GM12878 (cell line): ENCODE measurements at regions not wholly inside any gene's neighbourhood (a gene's known extent, or its start where the extent isn't known, plus 50 kb on each side); places are given as distances from the start of the nearest gene placed in this dataset.

Source experiments
- ATAC-seq: fragments of 200-7000 bp; cut with Tn5 transposase; 3 replicates; pipeline ENCODE4 v1.9.1; 2020; ENCODE audit warnings: mild to moderate bottlenecking, moderate library complexity
- BruUV-seq: library from RNA; stranded (reverse); fragments of 400-500 nt; replicated peaks from 2 replicates; lab custom pipeline; 2021; lab: Mats Ljungman, UMichigan
- CTCF ChIA-PET: fragments of 300-600 bp; sonication (Branson Sonifier 250); formaldehyde crosslinking; extraction: SDS; loops from one replicate; lab custom pipeline; 2021; ENCODE audit warnings: inconsistent platforms; lab: Yijun Ruan, JAX
- POLR2A ChIA-PET: fragments of 350-600 bp; formaldehyde crosslinking; extraction: SDS; loops from one replicate; lab custom pipeline; 2021; ENCODE audit warnings: inconsistent platforms; lab: Charles Lee
- RAD21 ChIA-PET: fragments of 300-600 bp; sonication (Branson Sonifier 250); formaldehyde crosslinking; loops from one replicate; lab custom pipeline; 2023; ENCODE audit warnings: antibody characterized with exemption; ENCODE audit not compliant: unreplicated experiment; lab: Charles Lee
- SMC1A ChIA-PET: fragments of 300-600 bp; sonication (Branson Sonifier 250); formaldehyde crosslinking; loops from one replicate; lab custom pipeline; 2023; ENCODE audit not compliant: unreplicated experiment, uncharacterized antibody; lab: Charles Lee
- DNase-seq: peaks from one replicate; pipeline ENCODE4 v3.0.0-alpha.2; 2011; ENCODE audit warnings: low read depth, low spot score
- FAIRE-seq: peaks from 3 replicates; lab custom pipeline; 2011; peaks lifted over from hg19 to GRCh38; lab: Jason Lieb, UNC
- H2AFZ ChIP-seq: 2 replicates; pipeline ENCODE4 v1.6.0; 2011; ENCODE audit warnings: low read depth, low read length, control low read depth; ENCODE audit not compliant: control insufficient read depth
- H3K27ac ChIP-seq: 2 replicates; pipeline ENCODE4 v1.5.1; 2011; ENCODE audit warnings: control low read depth; ENCODE audit not compliant: control insufficient read depth, insufficient read depth
- H3K27me3 ChIP-seq, 2 experiments: replicated peaks in 1 of 2; 2 replicates each; pipeline versions ENCODE4 v1.6.0 to v1.6.1; 2011; ENCODE audit warnings: low read length in 1 of 2; ENCODE audit not compliant: control insufficient read depth in 2 of 2, insufficient read depth in 2 of 2
- H3K36me3 ChIP-seq, 2 experiments: 2 replicates each; pipeline ENCODE4 v1.5.1; 2011; ENCODE audit warnings: low read length in 1 of 2; ENCODE audit not compliant: control insufficient read depth in 2 of 2, insufficient read depth in 2 of 2
- H3K4me1 ChIP-seq: 2 replicates; pipeline ENCODE4 v1.6.1; 2011; ENCODE audit warnings: mild to moderate bottlenecking, low read length, moderate library complexity, mixed read lengths; ENCODE audit not compliant: control insufficient read depth, insufficient read depth
- H3K4me2 ChIP-seq: 2 replicates; pipeline ENCODE4 v1.6.0; 2011; ENCODE audit warnings: control low read depth; ENCODE audit not compliant: control insufficient read depth, insufficient read depth
- H3K4me3 ChIP-seq: fragments of 200-600 bp; sonication (generic); 2 replicates; pipeline ENCODE4 v1.5.1; 2016
- H3K79me2 ChIP-seq: 2 replicates; pipeline ENCODE4 v1.6.0; 2011; ENCODE audit warnings: low read length; ENCODE audit not compliant: control insufficient read depth, insufficient read depth
- H3K9ac ChIP-seq: 2 replicates; pipeline ENCODE4 v1.8.0; 2011; ENCODE audit warnings: low read length, control low read depth, mixed read lengths; ENCODE audit not compliant: control insufficient read depth, insufficient read depth
- H3K9me3 ChIP-seq: replicated peaks from 3 replicates; pipeline ENCODE4 v1.5.1; 2011; ENCODE audit warnings: mild to moderate bottlenecking, low read length; ENCODE audit not compliant: control insufficient read depth, insufficient read depth
- H4K20me1 ChIP-seq: 2 replicates; pipeline ENCODE4 v1.6.0; 2011; ENCODE audit not compliant: control insufficient read depth, insufficient read depth
- ATF7 ChIP-seq: fragments of 450-650 bp; IDR thresholded peaks from 2 replicates; pipeline ENCODE4 v1.6.1; 2016; ENCODE audit warnings: low read depth, mild to moderate bottlenecking
- FOXK2 ChIP-seq: fragments of 450-650 bp; IDR thresholded peaks from 2 replicates; pipeline ENCODE4 v1.6.1; 2017; ENCODE audit warnings: mild to moderate bottlenecking, moderate library complexity
- IRF4 ChIP-seq: IDR thresholded peaks from 2 replicates; pipeline ENCODE4 v1.6.1; 2011; ENCODE audit warnings: low read depth, low read length
- KDM1A ChIP-seq: fragments of 200-600 bp; sonication (generic); IDR thresholded peaks from 2 replicates; pipeline ENCODE4 v1.6.1; 2016; ENCODE audit warnings: borderline replicate concordance
- MEF2A ChIP-seq: IDR thresholded peaks from 2 replicates; pipeline ENCODE4 v1.6.1; 2011; ENCODE audit warnings: low read depth, mild to moderate bottlenecking, low read length, moderate library complexity; ENCODE audit not compliant: insufficient read depth
- MLLT1 ChIP-seq: fragments of 450-650 bp; IDR thresholded peaks from 2 replicates; pipeline ENCODE4 v1.6.1; 2016; ENCODE audit warnings: mild to moderate bottlenecking
- NFXL1 ChIP-seq: fragments of 450-650 bp; IDR thresholded peaks from 2 replicates; pipeline ENCODE4 v1.6.1; 2017; ENCODE audit warnings: antibody characterized with exemption, mild to moderate bottlenecking, borderline replicate concordance
- NR2F1 ChIP-seq: fragments of 450-650 bp; conservative IDR thresholded peaks from 2 replicates; pipeline ENCODE4 v1.6.1; 2017; ENCODE audit warnings: mild to moderate bottlenecking
- PAX5 ChIP-seq: IDR thresholded peaks from 2 replicates; pipeline ENCODE4 v1.6.1; 2011; ENCODE audit warnings: low read depth, low read length, borderline replicate concordance
- RFX5 ChIP-seq: IDR thresholded peaks from 2 replicates; pipeline ENCODE4 v1.6.1; 2011; ENCODE audit warnings: low read depth, low read length, improper control_type of control experiment
- SP1 ChIP-seq: IDR thresholded peaks from one replicate; pipeline ENCODE4 v1.6.1; 2011; ENCODE audit warnings: low read depth, low read length
- SPI1 ChIP-seq: IDR thresholded peaks from 2 replicates; pipeline ENCODE4 v1.6.1; 2011; ENCODE audit warnings: low read depth, mild to moderate bottlenecking, low read length, moderate library complexity, borderline replicate concordance; ENCODE audit not compliant: insufficient read depth
- SRF ChIP-seq, 2 experiments: IDR thresholded peaks; 2 replicates each; pipeline ENCODE4 v1.6.1; 2011; ENCODE audit warnings: low read depth in 2 of 2, low read length in 2 of 2, mild to moderate bottlenecking in 1 of 2, moderate library complexity in 1 of 2
- WGBS: methylation state at CpG from one replicate; pipeline ENCODE4 v1.1.6; 2016; ENCODE audit warnings: low lambda C conversion rate; ENCODE audit not compliant: insufficient replicate concordance, insufficient coverage; ENCODE audit errors: missing lambda C conversion rate; 5-methylcytosine and 5-hydroxymethylcytosine counted together
- in situ Hi-C: fragments of 300-500 bp; cut with MboI; formaldehyde crosslinking; loops from 9 replicates; pipeline ENCODE4 v1.14.3; 2018; ENCODE audit warnings: mixed read lengths
- intact Hi-C: fragments of 100-400 bp; cut with micrococcal nuclease; formaldehyde crosslinking; loops from one replicate; pipeline ENCODE4 v1.14.2; 2022; ENCODE audit not compliant: unreplicated experiment

- SMC1A ChIA-PET = no interaction called here
- RAD21 ChIA-PET = no interaction called here
- POLR2A ChIA-PET = no interaction called here
- no peak for FAIRE-seq
- in situ Hi-C loops (no loop called here), intact Hi-C loops (no loop called here)
- no peaks in the 10 kb centered on the region for H4K20me1 ChIP-seq
- no peaks in the 10 kb centered on the region for H3K36me3 ChIP-seq
- no peak overlapping the region for H2AFZ ChIP-seq
- no peaks in the 10 kb centered on the region for H3K4me1 ChIP-seq
- H3K27me3 ChIP-seq = no peaks in the 10 kb centered on the region
- no peak overlapping the region for H3K27ac ChIP-seq
- H3K9me3 ChIP-seq = no peaks in the 10 kb centered on the region; the same call in 2 of the 3 replicates
- H3K9ac ChIP-seq = no peak overlapping the region
- no peaks in the 10 kb centered on the region for H3K79me2 ChIP-seq
- TF ChIP-seq RFX5 = no peak
- TF ChIP-seq SP1 = no peak
- TF ChIP-seq FOXK2 = no peak
- TF ChIP-seq KDM1A = no peak
- no peak for TF ChIP-seq MLLT1
- no peak for TF ChIP-seq IRF4
- no peak for TF ChIP-seq SRF (IDR thresholded peaks at IDR 0.05; ENCODE audit: low read depth in 2 of 2, low read length in 2 of 2)
- TF ChIP-seq ATF7 = no peak
- no TSS peak for BruUV-seq
- no peak overlapping the region for H3K4me2 ChIP-seq
- no peak overlapping the region for H3K4me3 ChIP-seq
- no peak for ATAC-seq
- CTCF ChIA-PET = no interaction called here
- DNase-seq = no peak
These were observed 90.7 kb upstream of the FNDC3A start for GRCh38 chr13:48885027-48885395.

- CTCF ChIA-PET = no interaction called here
- WGBS = 67% methylated on average over 5 of the region's 5 CpGs
- in situ Hi-C loops = no loop called here
- POLR2A ChIA-PET = no interaction called here
- ATAC-seq = no peak
- H3K4me3 ChIP-seq = no peak overlapping the region
- H3K36me3 ChIP-seq = no peaks in the 10 kb centered on the region
- H3K27ac ChIP-seq = no peak overlapping the region
- no peak for TF ChIP-seq MEF2A
- TF ChIP-seq NFXL1 = no peak
- no peak for TF ChIP-seq PAX5
- no peak for TF ChIP-seq SPI1
- TF ChIP-seq NR2F1 = no peak
- FAIRE-seq = no peak
- SMC1A ChIA-PET = no interaction called here
- no peaks in the 10 kb centered on the region for H3K79me2 ChIP-seq
- H4K20me1 ChIP-seq = no peaks in the 10 kb centered on the region
- H3K9me3 ChIP-seq = no peaks in the 10 kb centered on the region
- no peak overlapping the region for H3K9ac ChIP-seq
- no peak overlapping the region for H3K4me2 ChIP-seq
- intact Hi-C loops = no loop called here
- no peak for DNase-seq
- no peaks in the 10 kb centered on the region for H3K4me1 ChIP-seq
- no TSS peak for BruUV-seq
- RAD21 ChIA-PET = no interaction called here
- H2AFZ ChIP-seq = no peak overlapping the region
- no peaks in the 10 kb centered on the region for H3K27me3 ChIP-seq
These were observed 87.1 kb upstream of the FNDC3A start for GRCh38 chr13:48888613-48889012.
